Umbilical cord (tissue), 1 donor: ENCODE measurements at regions not wholly inside any gene's neighbourhood (a gene's known extent, or its start where the extent isn't known, plus 50 kb on each side); places are given as distances from the start of the nearest gene placed in this dataset.

Experiments
- DNase-seq: peaks from one replicate; pipeline ENCODE4 v3.0.0-alpha.2; 2015; ENCODE audit warnings: low spot score

- no peak for DNase-seq
These were observed 718.6 kb upstream of the TBX3 start for GRCh38 chr12:115402443-115403180.

- DNase-seq, result no peak
These were observed 717.8 kb upstream of the TBX3 start for GRCh38 chr12:115401761-115402160.

GRCh38 chr12:115400011-115400410, 716.0 kb upstream of the TBX3 start:
- no peak for DNase-seq

GRCh38 chr12:115398311-115398781, 714.4 kb upstream of the TBX3 start:
- DNase-seq, result no peak

- no peak for DNase-seq
These were observed 712.6 kb upstream of the TBX3 start for GRCh38 chr12:115396567-115396966.

GRCh38 chr12:115394496-115395220, 710.7 kb upstream of the TBX3 start:
- peak; percentile 37 for DNase-seq

- no peak for DNase-seq
These were observed 704.2 kb upstream of the TBX3 start for GRCh38 chr12:115388139-115388538.

- peak; percentile 35 for DNase-seq
These were observed 703.5 kb upstream of the TBX3 start for GRCh38 chr12:115387467-115387901.

- DNase-seq, result peak; percentile 88
These were observed 703.0 kb upstream of the TBX3 start for GRCh38 chr12:115386946-115387345.

- DNase-seq, result peak; percentile 32
These were observed 701.2 kb upstream of the TBX3 start for GRCh38 chr12:115385141-115385540.

GRCh38 chr12:115384391-115384790, 700.4 kb upstream of the TBX3 start:
- no peak for DNase-seq

GRCh38 chr12:115383668-115384067, 699.7 kb upstream of the TBX3 start:
- peak; percentile 32 for DNase-seq

GRCh38 chr12:115382681-115383080, 698.7 kb upstream of the TBX3 start:
- no peak for DNase-seq

- DNase-seq, result no peak
These were observed 696.7 kb upstream of the TBX3 start for GRCh38 chr12:115380546-115381120.

GRCh38 chr12:115378291-115378690, 694.3 kb upstream of the TBX3 start:
- DNase-seq, result no peak

GRCh38 chr12:115377779-115378178, 693.8 kb upstream of the TBX3 start:
- DNase-seq, result peak; percentile 64

- no peak for DNase-seq
These were observed 693.3 kb upstream of the TBX3 start for GRCh38 chr12:115377230-115377629.

GRCh38 chr12:115375186-115375991, 691.4 kb upstream of the TBX3 start:
- DNase-seq, result peak; percentile 71

- no peak for DNase-seq
These were observed 690.7 kb upstream of the TBX3 start for GRCh38 chr12:115374480-115375185.

GRCh38 chr12:115371711-115372110, 687.7 kb upstream of the TBX3 start:
- no peak for DNase-seq

- DNase-seq, result peak; percentile 89
These were observed 686.7 kb upstream of the TBX3 start for GRCh38 chr12:115370650-115371049.
